ENCODE measurements at regions not wholly inside any gene's neighbourhood (a gene's known extent, or its start where the extent isn't known, plus 50 kb on each side); places are given as distances from the start of the nearest gene placed in this dataset.

DNA sequence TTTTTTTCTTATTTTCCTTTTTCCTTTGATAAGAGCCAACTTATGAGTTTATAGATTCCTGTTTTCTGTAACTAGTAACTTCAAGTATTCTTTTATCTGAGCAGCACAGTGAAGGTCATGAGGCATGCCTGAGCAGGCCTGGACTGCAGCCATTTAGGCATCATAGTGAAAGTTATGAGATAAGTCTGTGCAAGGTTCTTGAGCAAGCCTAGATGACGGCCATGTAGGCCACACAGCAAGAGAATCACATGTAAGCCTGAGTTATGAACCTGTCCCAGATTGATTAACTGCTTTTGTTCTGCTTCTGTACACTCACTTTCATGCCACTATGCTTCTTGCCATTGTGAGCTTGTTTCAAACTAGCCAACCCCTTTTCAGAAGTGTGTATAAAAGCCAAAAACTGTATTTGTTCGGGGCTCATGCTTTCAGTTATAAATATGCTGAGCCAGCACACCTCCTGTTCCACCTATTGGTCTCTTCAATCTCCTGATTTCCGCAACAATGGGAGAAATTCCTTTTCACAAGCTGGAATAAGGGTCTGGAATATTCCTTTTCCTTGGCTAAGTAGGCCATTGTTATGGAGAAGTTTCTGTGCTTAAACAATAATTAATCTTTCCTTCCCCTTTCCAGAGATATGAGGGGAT lies 745.7 kb downstream of the FAM181B start:
- TF ChIP-seq, protein P1, sequence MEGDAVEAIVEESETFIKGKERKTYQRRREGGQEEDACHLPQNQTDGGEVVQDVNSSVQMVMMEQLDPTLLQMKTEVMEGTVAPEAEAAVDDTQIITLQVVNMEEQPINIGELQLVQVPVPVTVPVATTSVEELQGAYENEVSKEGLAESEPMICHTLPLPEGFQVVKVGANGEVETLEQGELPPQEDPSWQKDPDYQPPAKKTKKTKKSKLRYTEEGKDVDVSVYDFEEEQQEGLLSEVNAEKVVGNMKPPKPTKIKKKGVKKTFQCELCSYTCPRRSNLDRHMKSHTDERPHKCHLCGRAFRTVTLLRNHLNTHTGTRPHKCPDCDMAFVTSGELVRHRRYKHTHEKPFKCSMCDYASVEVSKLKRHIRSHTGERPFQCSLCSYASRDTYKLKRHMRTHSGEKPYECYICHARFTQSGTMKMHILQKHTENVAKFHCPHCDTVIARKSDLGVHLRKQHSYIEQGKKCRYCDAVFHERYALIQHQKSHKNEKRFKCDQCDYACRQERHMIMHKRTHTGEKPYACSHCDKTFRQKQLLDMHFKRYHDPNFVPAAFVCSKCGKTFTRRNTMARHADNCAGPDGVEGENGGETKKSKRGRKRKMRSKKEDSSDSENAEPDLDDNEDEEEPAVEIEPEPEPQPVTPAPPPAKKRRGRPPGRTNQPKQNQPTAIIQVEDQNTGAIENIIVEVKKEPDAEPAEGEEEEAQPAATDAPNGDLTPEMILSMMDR (IDR thresholded peaks at IDR 0.05; ENCODE audit: low read depth, low read length), result no peak
- DNase-seq (ENCODE audit: extremely low read depth, low read depth), result no peak

DNA sequence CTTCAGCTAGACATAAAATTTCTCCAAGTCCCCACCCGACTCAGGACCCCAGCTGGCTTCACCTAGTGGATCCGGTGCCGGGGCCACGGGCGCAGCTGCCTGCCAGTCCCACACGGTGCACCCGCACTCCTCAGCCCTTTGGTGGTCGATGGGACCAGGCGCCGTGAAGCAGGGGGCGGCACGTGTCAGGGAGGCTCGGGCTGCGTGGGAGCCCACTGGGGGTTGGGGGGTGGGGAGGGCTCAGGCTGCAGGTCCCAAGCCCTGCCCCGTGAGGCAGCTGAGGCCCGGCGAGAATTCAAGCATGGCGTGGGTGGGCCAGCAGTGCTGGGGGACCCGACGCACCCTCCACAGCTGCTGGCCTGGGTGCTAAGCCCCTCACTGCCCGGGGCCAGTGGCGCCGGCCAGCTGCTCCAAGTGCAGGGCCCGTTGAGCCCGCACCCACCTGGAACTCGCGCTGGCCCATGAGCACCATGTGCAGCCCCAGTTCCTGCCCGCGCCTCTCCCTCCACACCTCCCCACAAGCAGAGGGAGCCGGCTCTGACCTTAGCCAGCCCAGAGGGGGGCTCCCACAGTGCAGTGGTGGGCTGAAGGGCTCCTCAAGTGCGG lies 747.0 kb downstream of the FAM181B start:
- TF ChIP-seq, protein P1 (IDR thresholded peaks at IDR 0.05; ENCODE audit: low read depth, low read length), result no peak
- DNase-seq (ENCODE audit: extremely low read depth, low read depth), result no peak

- no peak for DNase-seq (ENCODE audit: extremely low read depth, low read depth)
- TF ChIP-seq, protein P1 (IDR thresholded peaks at IDR 0.05; ENCODE audit: low read depth, low read length), result no peak
Measured at GRCh38 chr11:81979448-81979847, 754.2 kb downstream of the FAM181B start.

GRCh38 chr11:81975261-81975900 lies 758.3 kb downstream of the FAM181B start:
- TF ChIP-seq, protein P1 (IDR thresholded peaks at IDR 0.05; ENCODE audit: low read depth, low read length), result no peak
- DNase-seq (ENCODE audit: extremely low read depth, low read depth), result no peak

DNA sequence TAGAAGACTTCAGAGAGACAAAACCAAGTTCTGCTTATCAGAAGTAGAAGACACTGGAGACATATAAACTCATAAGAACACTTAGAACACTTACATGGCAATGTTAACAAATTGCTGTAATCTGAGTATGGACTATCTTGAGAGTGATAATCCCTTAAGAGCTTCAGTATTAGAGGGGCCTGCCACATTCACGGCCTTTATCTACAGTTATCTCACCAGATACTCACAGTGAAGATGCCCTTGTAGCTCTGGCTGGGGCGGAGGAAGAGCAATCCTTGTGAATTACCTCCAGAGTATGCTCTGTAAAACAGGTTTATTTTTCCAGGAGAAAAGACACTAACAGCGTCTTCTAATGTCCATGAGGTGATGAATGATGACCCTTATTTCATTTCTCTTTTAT lies 762.8 kb downstream of the FAM181B start:
- TF ChIP-seq, protein P1 (IDR thresholded peaks at IDR 0.05; ENCODE audit: low read depth, low read length), result no peak
- DNase-seq (ENCODE audit: extremely low read depth, low read depth), result no peak

DNA sequence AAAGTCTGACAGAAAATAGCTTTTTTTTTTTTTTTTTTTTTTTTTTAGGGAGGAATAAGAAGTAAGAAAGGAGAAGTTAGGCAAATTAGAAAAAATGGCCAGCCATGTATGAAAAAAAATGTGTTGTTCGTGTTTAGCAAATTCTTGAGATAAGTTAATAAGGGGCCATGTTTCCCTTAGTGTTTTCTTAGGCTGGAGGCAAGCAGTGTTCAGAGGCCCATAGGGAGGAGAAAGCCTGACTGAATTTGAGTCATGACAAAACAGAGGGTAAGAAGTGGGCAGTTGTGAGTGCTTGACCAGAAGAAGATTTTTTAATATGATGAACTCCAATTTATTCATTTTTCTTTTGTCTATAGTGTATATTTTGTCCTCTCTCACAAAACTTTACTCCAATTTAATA lies 766.4 kb downstream of the FAM181B start:
- TF ChIP-seq, protein P1 (IDR thresholded peaks at IDR 0.05; ENCODE audit: low read depth, low read length), result no peak
- no peak for DNase-seq (ENCODE audit: extremely low read depth, low read depth)

GRCh38 chr11:81966340-81966739 lies 767.3 kb downstream of the FAM181B start:
- TF ChIP-seq, protein P1 (IDR thresholded peaks at IDR 0.05; ENCODE audit: low read depth, low read length), result no peak
- no peak for DNase-seq (ENCODE audit: extremely low read depth, low read depth)

All from AG09319 (cell line).